Stomach (tissue), 4 donors: ENCODE measurements at regions not wholly inside any gene's neighbourhood (a gene's known extent, or its start where the extent isn't known, plus 50 kb on each side); places are given as distances from the start of the nearest gene placed in this dataset.

Experiments used
- CTCF ChIP-seq, 7 experiments: fragments of 450-650 bp in 4 of 7; fragments of 200-600 bp in 3 of 7; sonication (generic) in 3 of 7; IDR thresholded peaks; one replicate each; pipeline ENCODE4 v1.5.1; 2016 to 2019; ENCODE audit warnings: antibody characterized with exemption in 7 of 7, control low read depth in 2 of 7, mild to moderate bottlenecking in 1 of 7
- EP300 ChIP-seq: sonication (generic); formaldehyde crosslinking; IDR thresholded peaks from one replicate; pipeline ENCODE4 v1.6.1; 2017; ENCODE audit warnings: antibody characterized with exemption
- POLR2A ChIP-seq, 4 donors: fragments of 450-650 bp; IDR thresholded peaks; one replicate each; pipeline ENCODE4 v1.6.1; 2016; ENCODE audit warnings: antibody characterized with exemption in 4 of 4, control low read depth in 2 of 4, mild to moderate bottlenecking in 1 of 4, moderate library complexity in 1 of 4

- no peak for TF ChIP-seq CTCF (IDR thresholded peaks at IDR 0.05)
- TF ChIP-seq EP300 = no peak
- no peak for TF ChIP-seq POLR2A (IDR thresholded peaks at IDR 0.05)
Observed at GRCh38 chr3:66603151-66603611, 102.4 kb upstream of the LRIG1 start.
